GM23338 (cell line): ENCODE measurements at regions not wholly inside any gene's neighbourhood (a gene's known extent, or its start where the extent isn't known, plus 50 kb on each side); places are given as distances from the start of the nearest gene placed in this dataset.

ENCODE experiments used
- ATAC-seq: fragments of 200-7000 bp; cut with Tn5 transposase; 3 replicates; pipeline ENCODE4 v1.9.1; 2020
- DNase-seq: peaks from one replicate; pipeline ENCODE4 v3.0.0-alpha.2; 2015; ENCODE audit warnings: low spot score
- H2AFZ ChIP-seq: fragments of 200-600 bp; sonication (generic); 2 replicates; pipeline ENCODE4 v1.8.0; 2016; ENCODE audit warnings: antibody characterized with exemption, mild to moderate bottlenecking, moderate library complexity
- H3F3A ChIP-seq: fragments of 200-600 bp; sonication (generic); replicated peaks from 2 replicates; pipeline ENCODE4 v1.8.0; 2017; ENCODE audit warnings: antibody characterized with exemption, mixed run types, low read depth
- H3K27ac ChIP-seq: fragments of 200-600 bp; sonication (generic); 2 replicates; pipeline ENCODE4 v1.6.1; 2016; ENCODE audit warnings: low read depth
- H3K27me3 ChIP-seq: fragments of 200-600 bp; sonication (generic); 2 replicates; pipeline ENCODE4 v1.8.0; 2016; ENCODE audit warnings: mild to moderate bottlenecking, mixed run types, moderate library complexity; ENCODE audit not compliant: insufficient read depth
- H3K36me3 ChIP-seq: fragments of 200-600 bp; sonication (generic); 2 replicates; pipeline ENCODE4 v1.8.0; 2016; ENCODE audit warnings: mild to moderate bottlenecking; ENCODE audit not compliant: insufficient read depth
- H3K4me1 ChIP-seq: fragments of 200-600 bp; sonication (generic); 2 replicates; pipeline ENCODE4 v1.8.0; 2016; ENCODE audit warnings: mild to moderate bottlenecking, moderate library complexity; ENCODE audit not compliant: insufficient read depth
- H3K4me2 ChIP-seq: fragments of 200-600 bp; sonication (generic); 2 replicates; pipeline ENCODE4 v1.7.1; 2017; ENCODE audit warnings: mixed run types
- H3K4me3 ChIP-seq: fragments of 200-600 bp; sonication (generic); 2 replicates; pipeline ENCODE4 v1.6.1; 2016; ENCODE audit warnings: mixed run types
- H3K79me2 ChIP-seq: fragments of 200-600 bp; sonication (generic); replicated peaks from 2 replicates; pipeline ENCODE4 v1.8.0; 2017; ENCODE audit warnings: mild to moderate bottlenecking; ENCODE audit not compliant: insufficient read depth
- H3K9me2 ChIP-seq: fragments of 200-600 bp; sonication (generic); 2 replicates; pipeline ENCODE4 v1.8.0; 2017; ENCODE audit not compliant: insufficient read depth
- H4K20me1 ChIP-seq: fragments of 200-600 bp; sonication (generic); replicated peaks from 2 replicates; pipeline ENCODE4 v1.8.0; 2017; ENCODE audit warnings: mild to moderate bottlenecking; ENCODE audit not compliant: insufficient read depth
- H3K27ac Mint-ChIP-seq: 2 replicates; pipeline ENCODE4 v1.8.0; 2020; ENCODE audit warnings: inconsistent platforms, mild to moderate bottlenecking, moderate library complexity, mixed read lengths
- H3K27me3 Mint-ChIP-seq: 3 replicates; pipeline ENCODE4 v1.8.0; 2022; ENCODE audit warnings: low read depth, mild to moderate bottlenecking, moderate library complexity, mixed read lengths, inconsistent platforms; ENCODE audit not compliant: insufficient read depth, poor library complexity
- H3K36me3 Mint-ChIP-seq: 3 replicates; pipeline ENCODE4 v1.8.0; 2021; ENCODE audit warnings: low read depth, mild to moderate bottlenecking, inconsistent platforms, moderate library complexity, mixed read lengths
- H3K4me1 Mint-ChIP-seq: 3 replicates; pipeline ENCODE4 v1.8.0; 2020; ENCODE audit warnings: mild to moderate bottlenecking, inconsistent platforms, mixed read lengths
- H3K4me3 Mint-ChIP-seq: 3 replicates; pipeline ENCODE4 v1.8.0; 2021; ENCODE audit warnings: moderate library complexity, mild to moderate bottlenecking, inconsistent platforms, mixed read lengths
- H3K9me3 Mint-ChIP-seq: 3 replicates; pipeline ENCODE4 v1.8.0; 2020; ENCODE audit warnings: moderate library complexity, mild to moderate bottlenecking, inconsistent platforms, mixed read lengths
- CREB1 ChIP-seq: fragments of 250-450 bp; sonication (Bioruptor Pico); IDR thresholded peaks from 2 replicates; pipeline ENCODE4 v1.5.0; 2020; ENCODE audit warnings: low read depth, mild to moderate bottlenecking, moderate library complexity
- EZH2 ChIP-seq: fragments of 200-600 bp; sonication (generic); IDR thresholded peaks from one replicate; pipeline ENCODE4 v1.8.0; 2017; ENCODE audit warnings: antibody characterized with exemption, mild to moderate bottlenecking, low read depth; ENCODE audit not compliant: unreplicated experiment
- EZH2phosphoT487 ChIP-seq: fragments of 200-600 bp; sonication (generic); IDR thresholded peaks from one replicate; pipeline ENCODE4 v1.8.1; 2018; ENCODE audit warnings: antibody characterized with exemption; ENCODE audit not compliant: unreplicated experiment
- JUNB ChIP-seq: IDR thresholded peaks from one replicate; pipeline ENCODE4 v1.6.1; 2016; ENCODE audit warnings: antibody characterized with exemption; ENCODE audit not compliant: unreplicated experiment
- NANOG ChIP-seq: IDR thresholded peaks from 2 replicates; pipeline ENCODE4 v1.6.1; 2016; ENCODE audit warnings: antibody characterized with exemption, borderline replicate concordance
- POLR2AphosphoS5 ChIP-seq: IDR thresholded peaks from 2 replicates; pipeline ENCODE4 v1.6.1; 2016; ENCODE audit warnings: antibody characterized with exemption, low read depth
- STAT1 ChIP-seq: IDR thresholded peaks from one replicate; pipeline ENCODE4 v1.6.1; 2016; ENCODE audit warnings: antibody characterized with exemption; ENCODE audit not compliant: unreplicated experiment
- ZNF114 ChIP-seq: fragments of 250-450 bp; sonication (Bioruptor Pico); IDR thresholded peaks from 2 replicates; pipeline ENCODE4 v1.5.0; 2020; ENCODE audit warnings: mild to moderate bottlenecking, moderate library complexity
- ZNF331 ChIP-seq: fragments of 250-450 bp; sonication (Bioruptor Pico); IDR thresholded peaks from 2 replicates; pipeline ENCODE4 v1.5.0; 2020; ENCODE audit warnings: low read depth, mild to moderate bottlenecking, moderate library complexity
- TF ChIP-seq, protein P1 (sequence below): IDR thresholded peaks from 2 replicates; pipeline ENCODE4 v1.6.1; 2016; ENCODE audit warnings: antibody characterized with exemption
- TF ChIP-seq, protein P2 (sequence below), 2 experiments: fragments of 200-600 bp in 1 of 2; sonication (generic) in 1 of 2; conservative IDR thresholded peaks; 2 replicates each; pipeline versions ENCODE4 v1.5.1 to v1.6.1; 2016 to 2017; ENCODE audit warnings: antibody characterized with exemption in 2 of 2, low read depth in 2 of 2, mild to moderate bottlenecking in 2 of 2, moderate library complexity in 1 of 2
- TF ChIP-seq, protein P3 (sequence below): IDR thresholded peaks from one replicate; pipeline ENCODE4 v1.6.1; 2018; ENCODE audit warnings: antibody characterized with exemption; ENCODE audit not compliant: unreplicated experiment
- TF ChIP-seq, protein P4 (sequence below): fragments of 250-450 bp; sonication (Bioruptor Pico); IDR thresholded peaks from 2 replicates; pipeline ENCODE4 v1.5.0; 2020; ENCODE audit warnings: mild to moderate bottlenecking, moderate library complexity

DNA sequence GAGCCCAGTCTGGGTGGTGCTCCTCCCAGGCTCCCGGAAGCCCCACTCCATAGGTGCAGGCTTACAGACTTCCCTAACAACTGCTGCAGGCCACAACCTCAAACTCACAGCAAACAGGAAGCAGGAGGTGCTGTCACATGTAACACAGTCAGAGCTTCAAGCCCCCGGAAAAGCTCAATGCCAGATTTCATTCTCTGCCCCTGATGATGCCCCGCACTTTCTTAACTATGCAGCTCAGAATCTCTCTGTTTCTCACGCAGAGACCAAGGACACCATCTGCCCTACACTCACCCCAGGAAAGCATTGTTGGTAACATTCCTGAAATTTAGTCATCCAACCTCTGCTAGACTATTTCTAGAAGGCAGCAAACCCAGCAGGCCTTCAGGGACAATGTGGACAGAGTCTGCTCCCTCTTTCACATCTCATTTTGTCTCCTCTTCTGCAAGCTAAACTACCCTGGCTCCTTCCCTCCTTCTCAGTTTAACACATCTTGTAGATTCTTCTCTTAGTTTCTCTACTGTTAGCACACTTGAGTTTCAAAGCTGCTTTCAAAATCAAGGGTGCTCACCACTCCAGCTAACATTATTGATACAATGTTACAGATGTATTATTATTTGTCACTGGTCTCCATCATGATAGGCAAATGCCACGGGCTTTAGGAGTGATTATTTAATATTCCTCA, 162.5 kb downstream of the KCTD12 start:
- Histone ChIP-seq H3K36me3 (no peaks in the 10 kb centered on the region), H3F3A (no peaks in the 10 kb centered on the region), H3K4me2 (no peak overlapping the region), H3K79me2 (no peaks in the 10 kb centered on the region), H3K27ac (no peak overlapping the region), H3K9me2 (peaks cover 7% of the 10 kb centered on the region; the same call in 1 of the 2 replicates), H2AFZ (peak overlapping the region; percentile 73; the same call in 1 of the 2 replicates), H4K20me1 (no peaks in the 10 kb centered on the region), H3K4me3 (no peak overlapping the region), H3K4me1 (peaks cover 8% of the 10 kb centered on the region; the same call in 1 of the 2 replicates), H3K27me3 (no peaks in the 10 kb centered on the region)
- TF ChIP-seq, protein P1, sequence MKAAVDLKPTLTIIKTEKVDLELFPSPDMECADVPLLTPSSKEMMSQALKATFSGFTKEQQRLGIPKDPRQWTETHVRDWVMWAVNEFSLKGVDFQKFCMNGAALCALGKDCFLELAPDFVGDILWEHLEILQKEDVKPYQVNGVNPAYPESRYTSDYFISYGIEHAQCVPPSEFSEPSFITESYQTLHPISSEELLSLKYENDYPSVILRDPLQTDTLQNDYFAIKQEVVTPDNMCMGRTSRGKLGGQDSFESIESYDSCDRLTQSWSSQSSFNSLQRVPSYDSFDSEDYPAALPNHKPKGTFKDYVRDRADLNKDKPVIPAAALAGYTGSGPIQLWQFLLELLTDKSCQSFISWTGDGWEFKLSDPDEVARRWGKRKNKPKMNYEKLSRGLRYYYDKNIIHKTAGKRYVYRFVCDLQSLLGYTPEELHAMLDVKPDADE: no peak
- TF ChIP-seq, protein P2, sequence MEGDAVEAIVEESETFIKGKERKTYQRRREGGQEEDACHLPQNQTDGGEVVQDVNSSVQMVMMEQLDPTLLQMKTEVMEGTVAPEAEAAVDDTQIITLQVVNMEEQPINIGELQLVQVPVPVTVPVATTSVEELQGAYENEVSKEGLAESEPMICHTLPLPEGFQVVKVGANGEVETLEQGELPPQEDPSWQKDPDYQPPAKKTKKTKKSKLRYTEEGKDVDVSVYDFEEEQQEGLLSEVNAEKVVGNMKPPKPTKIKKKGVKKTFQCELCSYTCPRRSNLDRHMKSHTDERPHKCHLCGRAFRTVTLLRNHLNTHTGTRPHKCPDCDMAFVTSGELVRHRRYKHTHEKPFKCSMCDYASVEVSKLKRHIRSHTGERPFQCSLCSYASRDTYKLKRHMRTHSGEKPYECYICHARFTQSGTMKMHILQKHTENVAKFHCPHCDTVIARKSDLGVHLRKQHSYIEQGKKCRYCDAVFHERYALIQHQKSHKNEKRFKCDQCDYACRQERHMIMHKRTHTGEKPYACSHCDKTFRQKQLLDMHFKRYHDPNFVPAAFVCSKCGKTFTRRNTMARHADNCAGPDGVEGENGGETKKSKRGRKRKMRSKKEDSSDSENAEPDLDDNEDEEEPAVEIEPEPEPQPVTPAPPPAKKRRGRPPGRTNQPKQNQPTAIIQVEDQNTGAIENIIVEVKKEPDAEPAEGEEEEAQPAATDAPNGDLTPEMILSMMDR (conservative IDR thresholded peaks at IDR 0.05; ENCODE audit: low read depth in 2 of 2): no peak
- TF ChIP-seq EZH2phosphoT487: no peak
- TF ChIP-seq EZH2: no peak
- TF ChIP-seq JUNB: no peak
- no peak for TF ChIP-seq ZNF114 (CRISPR knock-in tag)
- TF ChIP-seq, protein P3, sequence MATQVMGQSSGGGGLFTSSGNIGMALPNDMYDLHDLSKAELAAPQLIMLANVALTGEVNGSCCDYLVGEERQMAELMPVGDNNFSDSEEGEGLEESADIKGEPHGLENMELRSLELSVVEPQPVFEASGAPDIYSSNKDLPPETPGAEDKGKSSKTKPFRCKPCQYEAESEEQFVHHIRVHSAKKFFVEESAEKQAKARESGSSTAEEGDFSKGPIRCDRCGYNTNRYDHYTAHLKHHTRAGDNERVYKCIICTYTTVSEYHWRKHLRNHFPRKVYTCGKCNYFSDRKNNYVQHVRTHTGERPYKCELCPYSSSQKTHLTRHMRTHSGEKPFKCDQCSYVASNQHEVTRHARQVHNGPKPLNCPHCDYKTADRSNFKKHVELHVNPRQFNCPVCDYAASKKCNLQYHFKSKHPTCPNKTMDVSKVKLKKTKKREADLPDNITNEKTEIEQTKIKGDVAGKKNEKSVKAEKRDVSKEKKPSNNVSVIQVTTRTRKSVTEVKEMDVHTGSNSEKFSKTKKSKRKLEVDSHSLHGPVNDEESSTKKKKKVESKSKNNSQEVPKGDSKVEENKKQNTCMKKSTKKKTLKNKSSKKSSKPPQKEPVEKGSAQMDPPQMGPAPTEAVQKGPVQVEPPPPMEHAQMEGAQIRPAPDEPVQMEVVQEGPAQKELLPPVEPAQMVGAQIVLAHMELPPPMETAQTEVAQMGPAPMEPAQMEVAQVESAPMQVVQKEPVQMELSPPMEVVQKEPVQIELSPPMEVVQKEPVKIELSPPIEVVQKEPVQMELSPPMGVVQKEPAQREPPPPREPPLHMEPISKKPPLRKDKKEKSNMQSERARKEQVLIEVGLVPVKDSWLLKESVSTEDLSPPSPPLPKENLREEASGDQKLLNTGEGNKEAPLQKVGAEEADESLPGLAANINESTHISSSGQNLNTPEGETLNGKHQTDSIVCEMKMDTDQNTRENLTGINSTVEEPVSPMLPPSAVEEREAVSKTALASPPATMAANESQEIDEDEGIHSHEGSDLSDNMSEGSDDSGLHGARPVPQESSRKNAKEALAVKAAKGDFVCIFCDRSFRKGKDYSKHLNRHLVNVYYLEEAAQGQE: no peak
- TF ChIP-seq, protein P4, sequence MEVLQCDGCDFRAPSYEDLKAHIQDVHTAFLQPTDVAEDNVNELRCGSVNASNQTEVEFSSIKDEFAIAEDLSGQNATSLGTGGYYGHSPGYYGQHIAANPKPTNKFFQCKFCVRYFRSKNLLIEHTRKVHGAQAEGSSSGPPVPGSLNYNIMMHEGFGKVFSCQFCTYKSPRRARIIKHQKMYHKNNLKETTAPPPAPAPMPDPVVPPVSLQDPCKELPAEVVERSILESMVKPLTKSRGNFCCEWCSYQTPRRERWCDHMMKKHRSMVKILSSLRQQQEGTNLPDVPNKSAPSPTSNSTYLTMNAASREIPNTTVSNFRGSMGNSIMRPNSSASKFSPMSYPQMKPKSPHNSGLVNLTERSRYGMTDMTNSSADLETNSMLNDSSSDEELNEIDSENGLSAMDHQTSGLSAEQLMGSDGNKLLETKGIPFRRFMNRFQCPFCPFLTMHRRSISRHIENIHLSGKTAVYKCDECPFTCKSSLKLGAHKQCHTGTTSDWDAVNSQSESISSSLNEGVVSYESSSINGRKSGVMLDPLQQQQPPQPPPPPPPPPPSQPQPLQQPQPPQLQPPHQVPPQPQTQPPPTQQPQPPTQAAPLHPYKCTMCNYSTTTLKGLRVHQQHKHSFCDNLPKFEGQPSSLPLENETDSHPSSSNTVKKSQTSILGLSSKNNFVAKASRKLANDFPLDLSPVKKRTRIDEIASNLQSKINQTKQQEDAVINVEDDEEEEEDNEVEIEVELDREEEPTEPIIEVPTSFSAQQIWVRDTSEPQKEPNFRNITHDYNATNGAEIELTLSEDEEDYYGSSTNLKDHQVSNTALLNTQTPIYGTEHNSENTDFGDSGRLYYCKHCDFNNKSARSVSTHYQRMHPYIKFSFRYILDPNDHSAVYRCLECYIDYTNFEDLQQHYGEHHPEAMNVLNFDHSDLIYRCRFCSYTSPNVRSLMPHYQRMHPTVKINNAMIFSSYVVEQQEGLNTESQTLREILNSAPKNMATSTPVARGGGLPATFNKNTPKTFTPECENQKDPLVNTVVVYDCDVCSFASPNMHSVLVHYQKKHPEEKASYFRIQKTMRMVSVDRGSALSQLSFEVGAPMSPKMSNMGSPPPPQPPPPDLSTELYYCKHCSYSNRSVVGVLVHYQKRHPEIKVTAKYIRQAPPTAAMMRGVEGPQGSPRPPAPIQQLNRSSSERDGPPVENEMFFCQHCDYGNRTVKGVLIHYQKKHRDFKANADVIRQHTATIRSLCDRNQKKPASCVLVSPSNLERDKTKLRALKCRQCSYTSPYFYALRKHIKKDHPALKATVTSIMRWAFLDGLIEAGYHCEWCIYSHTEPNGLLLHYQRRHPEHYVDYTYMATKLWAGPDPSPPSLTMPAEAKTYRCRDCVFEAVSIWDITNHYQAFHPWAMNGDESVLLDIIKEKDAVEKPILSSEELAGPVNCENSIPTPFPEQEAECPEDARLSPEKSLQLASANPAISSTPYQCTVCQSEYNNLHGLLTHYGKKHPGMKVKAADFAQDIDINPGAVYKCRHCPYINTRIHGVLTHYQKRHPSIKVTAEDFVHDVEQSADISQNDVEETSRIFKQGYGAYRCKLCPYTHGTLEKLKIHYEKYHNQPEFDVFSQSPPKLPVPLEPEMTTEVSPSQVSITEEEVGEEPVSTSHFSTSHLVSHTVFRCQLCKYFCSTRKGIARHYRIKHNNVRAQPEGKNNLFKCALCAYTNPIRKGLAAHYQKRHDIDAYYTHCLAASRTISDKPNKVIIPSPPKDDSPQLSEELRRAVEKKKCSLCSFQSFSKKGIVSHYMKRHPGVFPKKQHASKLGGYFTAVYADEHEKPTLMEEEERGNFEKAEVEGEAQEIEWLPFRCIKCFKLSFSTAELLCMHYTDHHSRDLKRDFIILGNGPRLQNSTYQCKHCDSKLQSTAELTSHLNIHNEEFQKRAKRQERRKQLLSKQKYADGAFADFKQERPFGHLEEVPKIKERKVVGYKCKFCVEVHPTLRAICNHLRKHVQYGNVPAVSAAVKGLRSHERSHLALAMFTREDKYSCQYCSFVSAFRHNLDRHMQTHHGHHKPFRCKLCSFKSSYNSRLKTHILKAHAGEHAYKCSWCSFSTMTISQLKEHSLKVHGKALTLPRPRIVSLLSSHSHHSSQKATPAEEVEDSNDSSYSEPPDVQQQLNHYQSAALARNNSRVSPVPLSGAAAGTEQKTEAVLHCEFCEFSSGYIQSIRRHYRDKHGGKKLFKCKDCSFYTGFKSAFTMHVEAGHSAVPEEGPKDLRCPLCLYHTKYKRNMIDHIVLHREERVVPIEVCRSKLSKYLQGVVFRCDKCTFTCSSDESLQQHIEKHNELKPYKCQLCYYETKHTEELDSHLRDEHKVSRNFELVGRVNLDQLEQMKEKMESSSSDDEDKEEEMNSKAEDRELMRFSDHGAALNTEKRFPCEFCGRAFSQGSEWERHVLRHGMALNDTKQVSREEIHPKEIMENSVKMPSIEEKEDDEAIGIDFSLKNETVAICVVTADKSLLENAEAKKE (CRISPR knock-in tag): no peak
- no peak for TF ChIP-seq ZNF331 (CRISPR knock-in tag)
- no peak for TF ChIP-seq CREB1 (CRISPR knock-in tag)
- TF ChIP-seq POLR2AphosphoS5: no peak
- TF ChIP-seq NANOG: no peak
- no peak for TF ChIP-seq STAT1
- Mint-ChIP-seq H3K27ac (no peak overlapping the region), H3K9me3 (peaks cover 25% of the 10 kb centered on the region), H3K27me3 (no peaks in the 10 kb centered on the region), H3K36me3 (peaks cover 15% of the 10 kb centered on the region), H3K4me1 (peaks cover 11% of the 10 kb centered on the region; the same call in 2 of the 3 replicates), H3K4me3 (no peak overlapping the region)
- DNase-seq (peak; percentile 47), ATAC-seq (peak; percentile 78)
